ENCODE measurements at regions not wholly inside any gene's neighbourhood (a gene's known extent, or its start where the extent isn't known, plus 50 kb on each side); places are given as distances from the start of the nearest gene placed in this dataset.

DNA sequence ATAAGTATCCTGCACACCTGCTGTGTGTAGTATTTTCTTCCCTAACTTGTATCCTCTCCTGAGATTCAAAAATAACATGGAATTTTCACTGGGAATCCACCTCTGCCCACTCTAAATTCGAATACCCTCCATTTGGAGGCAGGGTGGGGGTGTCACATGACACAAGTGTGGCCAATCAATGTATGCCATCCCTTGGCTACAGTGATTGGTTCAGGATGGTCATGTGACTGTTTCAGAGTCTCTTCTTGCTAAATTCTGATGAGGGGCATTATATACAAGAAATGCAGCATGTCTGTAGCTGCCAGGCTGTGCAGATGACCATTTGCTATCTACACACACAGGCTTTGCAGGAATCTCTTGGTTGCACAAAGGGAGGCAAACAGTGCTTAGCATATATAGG, 86.8 kb upstream of the TMEM132C start:
- Histone ChIP-seq H3K4me3 (no peak overlapping the region), H2AFZ (no peak overlapping the region), H3K4me2 (ENCODE audit: unreplicated experiment) (no peak overlapping the region), H3K9me2 (ENCODE audit: insufficient read depth) (no peaks in the 10 kb centered on the region), H3K9me3 (ENCODE audit: low read depth) (no peaks in the 10 kb centered on the region), H3F3A (ENCODE audit: insufficient read depth) (no peaks in the 10 kb centered on the region), H3K4me1 (ENCODE audit: insufficient read depth) (no peaks in the 10 kb centered on the region), H3K27me3 (replicated peaks; ENCODE audit: insufficient read depth) (no peaks in the 10 kb centered on the region), H3K79me2 (ENCODE audit: insufficient read depth) (no peaks in the 10 kb centered on the region), H4K20me1 (ENCODE audit: insufficient read depth) (no peaks in the 10 kb centered on the region), H3K27ac (no peak overlapping the region), H3K36me3 (ENCODE audit: low read depth) (no peaks in the 10 kb centered on the region), H3K9ac (no peak overlapping the region)
- no peak for DNase-seq
- WGBS, 2 experiments (ENCODE audit: low coverage in 1 of 2, low lambda C conversion rate in 2 of 2, missing lambda C conversion rate in 2 of 2), result 0% methylated on average over 1 of the region's 1 CpG
- no peak for TF ChIP-seq EZH2phosphoT487 (IDR thresholded peaks at IDR 0.05; ENCODE audit: insufficient read depth, low read depth)
- TF ChIP-seq EZH2 (IDR thresholded peaks at IDR 0.05; ENCODE audit: insufficient read depth, poor library complexity, severe bottlenecking), result no peak
- in situ Hi-C loops (cut with MboI), result no loop called here

DNA sequence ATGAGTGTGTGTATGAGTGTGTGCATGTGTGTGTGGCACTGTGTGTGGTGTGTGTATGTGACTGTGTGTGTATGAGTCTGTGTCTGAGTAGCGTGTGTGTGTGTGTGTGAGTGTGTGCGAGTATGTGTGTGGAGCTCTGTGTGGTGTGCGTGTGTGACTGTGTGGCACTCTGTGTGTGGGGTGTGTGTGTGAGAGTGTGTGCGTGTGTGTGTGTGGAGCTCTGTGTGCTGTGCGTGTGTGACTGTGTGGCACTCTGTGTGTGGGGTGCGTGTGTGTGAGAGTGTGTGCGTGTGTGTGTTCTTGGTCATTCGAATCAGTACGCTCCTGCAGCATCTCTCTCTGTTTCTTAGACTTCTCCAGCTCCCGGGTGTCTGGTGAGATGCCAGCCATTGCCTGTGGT, 76.9 kb upstream of the TMEM132C start:
- no peaks in the 10 kb centered on the region for H3K4me1 ChIP-seq (ENCODE audit: insufficient read depth)
- H3K27ac ChIP-seq, result no peak overlapping the region
- no peak overlapping the region for H3K4me3 ChIP-seq
- no peak for DNase-seq
- H2AFZ ChIP-seq, result no peak overlapping the region
- H3K9me3 ChIP-seq (ENCODE audit: low read depth), result no peaks in the 10 kb centered on the region
- TF ChIP-seq EZH2phosphoT487 (IDR thresholded peaks at IDR 0.05; ENCODE audit: insufficient read depth, low read depth), result no peak
- TF ChIP-seq EZH2 (IDR thresholded peaks at IDR 0.05; ENCODE audit: insufficient read depth, poor library complexity, severe bottlenecking), result no peak
- H3F3A ChIP-seq (ENCODE audit: insufficient read depth), result no peaks in the 10 kb centered on the region
- WGBS, 2 experiments (ENCODE audit: low coverage in 1 of 2, low lambda C conversion rate in 2 of 2, missing lambda C conversion rate in 2 of 2), result 37 to 44% methylated on average over 9 to 10 of the region's 10 CpGs
- no peaks in the 10 kb centered on the region for H3K27me3 ChIP-seq (replicated peaks; ENCODE audit: insufficient read depth)
- H3K79me2 ChIP-seq (ENCODE audit: insufficient read depth), result no peaks in the 10 kb centered on the region
- in situ Hi-C loops (cut with MboI), result no loop called here
- H3K4me2 ChIP-seq (ENCODE audit: unreplicated experiment), result no peak overlapping the region
- no peak overlapping the region for H3K9ac ChIP-seq
- H4K20me1 ChIP-seq (ENCODE audit: insufficient read depth), result no peaks in the 10 kb centered on the region
- no peaks in the 10 kb centered on the region for H3K9me2 ChIP-seq (ENCODE audit: insufficient read depth)
- H3K36me3 ChIP-seq (ENCODE audit: low read depth), result no peaks in the 10 kb centered on the region

GRCh38 chr12:128190614-128191013, 76.4 kb upstream of the TMEM132C start:
- TF ChIP-seq EZH2phosphoT487 (IDR thresholded peaks at IDR 0.05; ENCODE audit: insufficient read depth, low read depth) (no peak), EZH2 (IDR thresholded peaks at IDR 0.05; ENCODE audit: insufficient read depth, poor library complexity, severe bottlenecking) (no peak)
- no peaks in the 10 kb centered on the region for H3K9me2 ChIP-seq (ENCODE audit: insufficient read depth)
- WGBS, 2 experiments (ENCODE audit: low coverage in 1 of 2, low lambda C conversion rate in 2 of 2, missing lambda C conversion rate in 2 of 2), result 7 to 10% methylated on average over 16 of the region's 16 CpGs

DNA sequence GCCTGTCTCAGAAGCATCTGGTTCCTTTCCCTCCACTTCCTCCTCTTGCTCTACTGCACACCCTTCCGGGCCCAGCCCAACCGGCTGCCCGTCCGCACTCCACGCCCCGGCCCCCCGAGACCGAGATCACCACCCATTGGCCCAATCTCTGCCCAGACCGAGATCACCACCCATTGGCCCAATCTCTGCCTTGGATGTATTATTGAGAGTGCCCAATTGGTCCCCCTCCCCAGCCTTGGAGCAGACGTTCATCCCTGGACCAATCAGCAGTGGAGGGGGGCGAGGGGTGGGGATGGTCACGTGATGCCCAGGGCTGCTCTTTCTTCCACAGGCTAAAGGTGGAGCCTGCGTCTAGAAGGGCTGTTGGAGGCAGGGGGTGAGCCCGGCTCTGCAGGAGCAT, 75.6 kb upstream of the TMEM132C start:
- 35 to 41% methylated on average over 14 of the region's 14 CpGs for WGBS, 2 experiments (ENCODE audit: low coverage in 1 of 2, low lambda C conversion rate in 2 of 2, missing lambda C conversion rate in 2 of 2)
- H3F3A ChIP-seq (ENCODE audit: insufficient read depth), result no peaks in the 10 kb centered on the region
- TF ChIP-seq EZH2 (IDR thresholded peaks at IDR 0.05; ENCODE audit: insufficient read depth, poor library complexity, severe bottlenecking), result no peak
- TF ChIP-seq EZH2phosphoT487 (IDR thresholded peaks at IDR 0.05; ENCODE audit: insufficient read depth, low read depth), result no peak
- H4K20me1 ChIP-seq (ENCODE audit: insufficient read depth), result no peaks in the 10 kb centered on the region
- no peak overlapping the region for H3K27ac ChIP-seq
- no peak overlapping the region for H3K4me2 ChIP-seq (ENCODE audit: unreplicated experiment)
- no peak for DNase-seq
- no peaks in the 10 kb centered on the region for H3K79me2 ChIP-seq (ENCODE audit: insufficient read depth)
- no peak overlapping the region for H3K9ac ChIP-seq
- H3K4me1 ChIP-seq (ENCODE audit: insufficient read depth), result no peaks in the 10 kb centered on the region
- no peaks in the 10 kb centered on the region for H3K9me2 ChIP-seq (ENCODE audit: insufficient read depth)
- H3K9me3 ChIP-seq (ENCODE audit: low read depth), result no peaks in the 10 kb centered on the region
- H3K27me3 ChIP-seq (replicated peaks; ENCODE audit: insufficient read depth), result no peaks in the 10 kb centered on the region
- no peak overlapping the region for H3K4me3 ChIP-seq
- in situ Hi-C loops (cut with MboI), result no loop called here
- H3K36me3 ChIP-seq (ENCODE audit: low read depth), result no peaks in the 10 kb centered on the region
- H2AFZ ChIP-seq, result no peak overlapping the region

More at GRCh38 chr12:128190614-128191013, 76.4 kb upstream of the TMEM132C start:
- Histone ChIP-seq H3K36me3 (ENCODE audit: low read depth) (no peaks in the 10 kb centered on the region), H4K20me1 (ENCODE audit: insufficient read depth) (no peaks in the 10 kb centered on the region), H3K27ac (no peak overlapping the region), H3K79me2 (ENCODE audit: insufficient read depth) (no peaks in the 10 kb centered on the region), H3K4me1 (ENCODE audit: insufficient read depth) (no peaks in the 10 kb centered on the region), H3K4me3 (no peak overlapping the region), H2AFZ (no peak overlapping the region), H3K9me3 (ENCODE audit: low read depth) (no peaks in the 10 kb centered on the region), H3K9ac (no peak overlapping the region), H3F3A (ENCODE audit: insufficient read depth) (no peaks in the 10 kb centered on the region), H3K27me3 (replicated peaks; ENCODE audit: insufficient read depth) (no peaks in the 10 kb centered on the region), H3K4me2 (ENCODE audit: unreplicated experiment) (no peak overlapping the region)
- in situ Hi-C loops (cut with MboI), result no loop called here
- DNase-seq, result no peak

DNA sequence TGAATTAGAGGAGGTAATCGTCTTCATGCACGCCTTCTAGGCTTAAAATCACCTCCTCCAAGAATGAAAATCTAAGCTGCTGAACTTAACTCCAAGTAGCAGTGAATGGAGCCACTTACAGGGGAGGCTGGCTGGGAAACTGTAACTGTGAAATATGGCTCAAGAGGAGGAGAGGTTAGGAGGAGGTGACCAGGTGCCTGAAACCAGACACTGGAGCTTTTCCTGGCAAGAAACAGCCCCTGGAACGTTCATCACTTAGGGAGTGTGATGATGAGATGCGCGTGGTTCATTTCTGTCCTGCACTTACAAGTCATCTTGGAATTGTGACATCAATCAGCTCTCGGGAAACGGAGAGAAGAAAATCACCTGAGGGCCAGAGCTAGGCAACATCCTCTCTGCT, 62.3 kb upstream of the TMEM132C start:
- H3K4me2 ChIP-seq (ENCODE audit: unreplicated experiment), result no peak overlapping the region
- in situ Hi-C loops (cut with MboI), result no loop called here
- H3K27ac ChIP-seq, result no peak overlapping the region
- no peaks in the 10 kb centered on the region for H3K27me3 ChIP-seq (replicated peaks; ENCODE audit: insufficient read depth)
- no peaks in the 10 kb centered on the region for H3K36me3 ChIP-seq (ENCODE audit: low read depth)
- H3F3A ChIP-seq (ENCODE audit: insufficient read depth), result no peaks in the 10 kb centered on the region
- H3K4me3 ChIP-seq, result no peak overlapping the region
- TF ChIP-seq EZH2phosphoT487 (IDR thresholded peaks at IDR 0.05; ENCODE audit: insufficient read depth, low read depth), result no peak
- TF ChIP-seq EZH2 (IDR thresholded peaks at IDR 0.05; ENCODE audit: insufficient read depth, poor library complexity, severe bottlenecking), result no peak
- H4K20me1 ChIP-seq (ENCODE audit: insufficient read depth), result no peaks in the 10 kb centered on the region
- WGBS, 2 experiments (ENCODE audit: low coverage in 1 of 2, low lambda C conversion rate in 2 of 2, missing lambda C conversion rate in 2 of 2), result 20 to 23% methylated on average over 7 of the region's 7 CpGs
- H3K9ac ChIP-seq, result no peak overlapping the region
- H3K9me3 ChIP-seq (ENCODE audit: low read depth), result peaks cover 7% of the 10 kb centered on the region
- DNase-seq, result no peak
- H3K4me1 ChIP-seq (ENCODE audit: insufficient read depth), result no peaks in the 10 kb centered on the region
- no peaks in the 10 kb centered on the region for H3K79me2 ChIP-seq (ENCODE audit: insufficient read depth)
- H3K9me2 ChIP-seq (ENCODE audit: insufficient read depth), result no peaks in the 10 kb centered on the region
- H2AFZ ChIP-seq, result no peak overlapping the region

All from GM23248 (cell line).